Common myeloid progenitor, CD34-positive (primary cell): ENCODE measurements at regions not wholly inside any gene's neighbourhood (a gene's known extent, or its start where the extent isn't known, plus 50 kb on each side); places are given as distances from the start of the nearest gene placed in this dataset.

Experiments
- CTCF ChIA-PET: fragments of 350-600 bp; sonication (Branson Sonifier 250); formaldehyde crosslinking; loops from one replicate; lab custom pipeline; 2021; ENCODE audit warnings: antibody characterized with exemption; lab: Charles Lee
- POLR2A ChIA-PET: fragments of 350-600 bp; sonication (Branson Sonifier 250); formaldehyde crosslinking; loops from one replicate; lab custom pipeline; 2021; ENCODE audit warnings: antibody characterized with exemption; lab: Charles Lee
- DNase-seq, 3 donors: peaks; one replicate each; pipeline versions ENCODE4 v3.0.0 to v3.0.0-alpha.2; 2013
- H3K27ac ChIP-seq, 2 experiments: 1 replicate in 1 of 2; 2 replicates in 1 of 2; pipeline ENCODE4 v1.7.0; 2013; ENCODE audit warnings: inconsistent platforms in 2 of 2, low read length in 2 of 2, mild to moderate bottlenecking in 2 of 2, low read depth in 1 of 2, moderate library complexity in 1 of 2; ENCODE audit not compliant: severe bottlenecking in 2 of 2, insufficient read depth in 1 of 2, poor library complexity in 1 of 2
- H3K27me3 ChIP-seq, 5 experiments: replicated peaks in 2 of 5; 1 replicate in 3 of 5; 2 replicates in 2 of 5; pipeline versions ENCODE4 v1.6.1 to v1.7.0; 2013; ENCODE audit warnings: low read length in 4 of 5, mild to moderate bottlenecking in 2 of 5, moderate library complexity in 2 of 5, inconsistent platforms in 1 of 5; ENCODE audit not compliant: insufficient read depth in 5 of 5, control insufficient read depth in 4 of 5
- H3K36me3 ChIP-seq, 4 experiments: 1 replicate in 2 of 4; 2 replicates in 2 of 4; pipeline versions ENCODE4 v1.6.1 to v1.7.0; 2013; ENCODE audit warnings: low read length in 3 of 4, control low read depth in 1 of 4, mild to moderate bottlenecking in 1 of 4; ENCODE audit not compliant: control insufficient read depth in 4 of 4, insufficient read depth in 4 of 4
- H3K4me1 ChIP-seq, 4 experiments: 1 replicate in 3 of 4; 2 replicates in 1 of 4; pipeline versions ENCODE4 v1.6.1 to v1.7.1; 2013; ENCODE audit warnings: low read length in 3 of 4, mild to moderate bottlenecking in 3 of 4, control low read depth in 1 of 4, inconsistent platforms in 1 of 4, moderate library complexity in 1 of 4; ENCODE audit not compliant: control insufficient read depth in 4 of 4, insufficient read depth in 4 of 4; ENCODE audit errors: control extremely low read depth in 1 of 4
- H3K4me3 ChIP-seq, 7 experiments: 1 replicate in 4 of 7; 2 replicates in 3 of 7; pipeline versions ENCODE4 v1.5.1 to v1.7.0; 2013; ENCODE audit warnings: mild to moderate bottlenecking in 7 of 7, low read length in 6 of 7, moderate library complexity in 6 of 7, inconsistent platforms in 2 of 7, low read depth in 2 of 7, control low read depth in 1 of 7; ENCODE audit not compliant: insufficient read depth in 4 of 7, control insufficient read depth in 1 of 7; ENCODE audit errors: extremely low read depth in 1 of 7
- H3K9me3 ChIP-seq, 5 experiments: 1 replicate in 4 of 5; 2 replicates in 1 of 5; pipeline versions ENCODE4 v1.6.1 to v1.7.1; 2013; ENCODE audit warnings: low read length in 4 of 5, mild to moderate bottlenecking in 2 of 5, inconsistent platforms in 1 of 5, low read depth in 1 of 5, moderate library complexity in 1 of 5; ENCODE audit not compliant: control insufficient read depth in 4 of 5, insufficient read depth in 2 of 5; ENCODE audit errors: control extremely low read depth in 1 of 5
- WGBS: methylation state at CpG from one replicate; pipeline ENCODE4 v1.1.5; 2013; ENCODE audit not compliant: insufficient coverage; 5-methylcytosine and 5-hydroxymethylcytosine counted together

DNA sequence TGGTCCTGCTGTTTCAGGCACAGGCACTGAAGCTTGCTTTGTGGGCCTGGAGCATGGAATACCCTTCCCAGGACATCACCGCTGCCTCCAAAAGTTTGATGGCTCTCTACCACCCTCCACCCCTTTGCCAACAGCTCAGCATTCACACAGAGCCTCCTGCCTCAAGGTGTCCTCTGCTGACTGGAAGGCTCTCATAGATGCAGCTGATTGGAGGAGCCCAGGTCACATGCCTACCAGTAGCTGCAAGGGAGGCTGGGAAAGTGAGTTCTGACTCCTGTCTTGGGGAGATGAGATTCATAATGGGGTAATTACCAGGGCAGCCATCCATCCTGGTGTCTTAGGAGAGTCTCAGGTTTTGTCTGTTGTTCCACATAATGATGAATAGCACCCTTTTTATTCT, 124.8 kb upstream of the GRIK3 start:
- CTCF ChIA-PET, result no interaction called here
- Histone ChIP-seq H3K9me3 (peaks cover 0 to 8% (median 3%) of the 10 kb centered on the region in 5 experiments), H3K36me3 (no peaks in the 10 kb centered on the region), H3K4me3 (no peak overlapping the region), H3K4me1 (no peaks in the 10 kb centered on the region), H3K27me3 (peaks cover 0 to 14% (median 0%) of the 10 kb centered on the region in 5 experiments), H3K27ac (no peak overlapping the region)
- 100% methylated on average over 1 of the region's 1 CpG for whole genome bisulfite sequencing
- no peak for DNase-seq
- POLR2A ChIA-PET, result no interaction called here

DNA sequence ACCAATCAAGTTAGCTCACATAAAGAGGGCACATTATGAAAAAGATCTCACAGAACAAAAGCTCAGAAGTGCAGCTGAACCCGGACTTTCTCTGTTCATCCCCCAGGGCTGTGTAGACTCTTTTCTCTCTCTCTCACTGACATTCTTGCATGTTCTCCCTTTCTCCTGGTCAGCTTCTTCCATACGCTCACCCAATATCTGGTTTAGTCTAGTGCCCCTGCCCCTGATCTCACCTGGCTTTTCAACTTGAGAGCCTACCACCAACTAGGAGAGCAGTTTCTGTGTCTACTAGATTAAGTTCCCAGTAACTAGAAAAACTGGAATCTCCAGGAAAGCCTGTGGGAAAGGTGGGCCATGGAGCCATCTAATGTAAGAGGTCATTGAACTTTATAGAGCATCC, 126.9 kb upstream of the GRIK3 start:
- H3K27ac ChIP-seq, result no peak overlapping the region

DNA sequence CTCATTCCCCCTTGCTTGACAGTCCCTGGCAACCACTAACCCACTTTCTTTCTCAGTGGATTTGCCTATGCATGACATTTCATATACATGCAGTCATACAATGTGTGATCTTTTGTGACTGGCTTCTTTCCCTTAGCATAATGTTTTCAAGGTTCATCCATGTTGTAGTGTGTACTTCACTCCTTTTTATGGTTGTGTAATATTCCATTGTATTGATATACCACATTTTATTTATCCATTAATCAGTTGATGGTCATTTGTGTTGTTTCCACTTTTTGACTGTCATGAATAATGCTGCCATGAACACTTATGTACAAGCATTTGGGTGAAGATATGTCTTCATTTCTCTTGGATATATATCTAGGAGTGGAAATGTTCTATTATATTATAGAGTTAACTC, 127.7 kb upstream of the GRIK3 start:
- ChIA-PET POLR2A (no interaction called here), CTCF (no interaction called here)
- Histone ChIP-seq H3K9me3 (peaks cover 0 to 8% (median 3%) of the 10 kb centered on the region in 5 experiments), H3K27ac (no peak overlapping the region), H3K4me3 (no peak overlapping the region), H3K27me3 (peaks cover 0 to 6% (median 0%) of the 10 kb centered on the region in 5 experiments), H3K36me3 (no peaks in the 10 kb centered on the region), H3K4me1 (no peaks in the 10 kb centered on the region)
- DNase-seq, result no peak

More for the DNA sequence above, 126.9 kb upstream of the GRIK3 start:
- POLR2A ChIA-PET, result no interaction called here
- Histone ChIP-seq H3K9me3 (peaks cover 0 to 8% (median 3%) of the 10 kb centered on the region in 5 experiments), H3K27me3 (peaks cover 0 to 9% (median 0%) of the 10 kb centered on the region in 5 experiments), H3K36me3 (no peaks in the 10 kb centered on the region), H3K4me3 (no peak overlapping the region), H3K4me1 (no peaks in the 10 kb centered on the region)
- DNase-seq, result no peak
- 100% methylated on average over 2 of the region's 2 CpGs for WGBS
- CTCF ChIA-PET, result no interaction called here

DNA sequence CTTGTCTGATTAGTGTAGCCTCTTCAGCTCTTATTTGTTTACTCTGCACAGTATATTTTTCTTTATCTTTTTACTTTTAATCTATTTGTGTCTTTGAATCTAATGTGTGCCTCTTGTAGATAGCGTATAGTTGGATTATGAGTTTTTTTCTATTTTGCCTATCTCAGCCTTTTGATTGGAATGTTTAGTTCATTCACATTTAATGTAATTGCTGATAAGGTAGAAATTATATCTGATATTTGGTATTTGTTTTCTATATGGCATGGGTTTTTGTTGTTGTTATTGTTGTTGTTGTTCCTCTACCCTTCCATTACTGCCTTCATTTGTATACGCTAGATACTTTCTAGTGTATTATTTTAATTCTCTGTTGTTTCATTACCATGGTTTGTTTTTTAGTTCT, 131.7 kb upstream of the GRIK3 start:
- Histone ChIP-seq H3K4me3 (no peak overlapping the region), H3K36me3 (no peaks in the 10 kb centered on the region), H3K27ac (no peak overlapping the region), H3K27me3 (peaks cover 0 to 6% (median 2%) of the 10 kb centered on the region in 5 experiments), H3K9me3 (peaks cover 0 to 8% (median 3%) of the 10 kb centered on the region in 5 experiments), H3K4me1 (no peaks in the 10 kb centered on the region)
- WGBS, result no CpG with 5 or more reads among the region's 2 CpGs
- DNase-seq, result no peak
- CTCF ChIA-PET, result no interaction called here
- POLR2A ChIA-PET, result no interaction called here

DNA sequence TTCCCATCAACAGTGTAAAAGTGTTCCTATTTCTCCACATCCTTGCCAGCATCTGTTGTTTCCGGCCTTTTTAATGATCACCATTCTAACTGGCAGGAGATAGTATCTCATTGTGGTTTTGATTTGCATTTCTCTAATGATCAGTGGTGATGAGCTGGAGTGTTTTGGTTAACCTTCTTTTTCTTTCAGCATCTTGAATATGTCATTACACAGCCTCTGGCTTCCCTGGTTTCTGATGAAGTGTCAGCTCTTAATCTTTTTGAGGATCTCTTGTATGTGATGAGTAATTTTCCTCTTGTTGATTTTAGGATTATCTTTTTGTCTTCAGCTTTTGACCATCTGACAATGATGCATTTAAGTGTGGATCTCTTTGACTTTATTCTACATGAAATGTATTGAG, 133.2 kb upstream of the GRIK3 start:
- peaks cover 0 to 6% (median 2%) of the 10 kb centered on the region in 5 experiments for H3K27me3 ChIP-seq
- H3K9me3 ChIP-seq, result peaks cover 0 to 2% (median 0%) of the 10 kb centered on the region in 5 experiments
- POLR2A ChIA-PET, result no interaction called here
- WGBS, result no CpG with 5 or more reads among the region's 1 CpG
- no peaks in the 10 kb centered on the region for H3K36me3 ChIP-seq
- no peaks in the 10 kb centered on the region for H3K4me1 ChIP-seq
- H3K27ac ChIP-seq, result no peak overlapping the region
- CTCF ChIA-PET, result interaction anchor here (0.6 kb wide), 1 partner anchor 145 kb away, joined by 3 read pairs; no protein-coding TSS in a partner anchor
- DNase-seq, result no peak
- H3K4me3 ChIP-seq, result no peak overlapping the region

DNA sequence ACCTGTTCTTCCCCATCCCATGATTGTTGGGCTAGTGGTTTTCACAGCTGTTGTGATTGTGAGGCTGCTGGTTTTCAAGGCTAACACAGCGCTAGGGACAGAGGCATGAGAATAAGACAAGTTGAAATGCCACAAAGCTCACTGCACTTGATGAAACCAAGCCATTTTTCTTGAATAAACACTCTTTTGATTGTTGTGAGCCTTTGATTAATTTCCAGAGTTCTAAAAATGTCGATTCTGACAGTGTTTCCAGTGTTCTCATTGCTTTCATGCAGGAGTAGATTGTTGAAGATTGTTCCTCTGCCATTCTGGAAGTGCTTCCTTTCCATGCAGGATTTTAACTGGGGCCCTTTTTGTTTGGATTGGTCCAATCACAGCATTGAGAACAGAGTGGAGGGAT, 134.9 kb upstream of the GRIK3 start:
- WGBS, result 90% methylated on average over 2 of the region's 2 CpGs
- CTCF ChIA-PET, result no interaction called here
- no peaks in the 10 kb centered on the region for H3K4me1 ChIP-seq
- no peaks in the 10 kb centered on the region for H3K9me3 ChIP-seq
- DNase-seq, result no peak
- H3K27me3 ChIP-seq, result peaks cover 2 to 7% (median 5%) of the 10 kb centered on the region in 5 experiments
- no peak overlapping the region for H3K4me3 ChIP-seq
- H3K36me3 ChIP-seq, result no peaks in the 10 kb centered on the region
- no peak overlapping the region for H3K27ac ChIP-seq
- POLR2A ChIA-PET, result no interaction called here

DNA sequence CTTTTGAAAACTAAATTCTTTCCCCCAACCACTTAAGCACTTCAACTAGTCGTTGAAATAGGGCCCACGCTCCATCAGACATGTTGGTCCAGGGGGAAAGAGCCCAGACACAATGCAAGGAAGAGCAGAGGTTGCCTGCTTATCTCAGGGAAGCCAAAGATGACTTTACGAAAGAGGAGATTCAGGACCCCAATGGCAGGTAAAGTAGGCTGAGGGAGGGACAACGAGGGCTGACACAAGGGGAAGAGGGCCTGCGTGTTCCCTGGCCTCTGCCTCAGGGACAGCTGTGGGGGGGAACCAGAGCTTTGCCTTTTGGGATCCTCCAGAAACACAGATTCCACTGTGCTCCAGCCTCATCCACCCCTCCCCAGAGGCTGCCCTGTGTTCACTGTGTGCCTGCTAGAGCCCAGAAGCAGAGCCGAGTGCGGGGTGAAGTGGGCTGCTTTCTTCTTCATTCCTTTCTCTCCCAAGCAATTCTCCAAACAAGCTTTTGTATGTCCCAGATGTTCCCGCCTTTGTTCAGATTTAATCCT, 135.5 kb upstream of the GRIK3 start:
- ChIA-PET CTCF (no interaction called here), POLR2A (no interaction called here)
- Histone ChIP-seq H3K36me3 (no peaks in the 10 kb centered on the region), H3K4me1 (no peaks in the 10 kb centered on the region), H3K4me3 (no peak overlapping the region), H3K27me3 (peaks cover 2 to 12% (median 6%) of the 10 kb centered on the region in 5 experiments), H3K27ac (no peak overlapping the region), H3K9me3 (no peaks in the 10 kb centered on the region)
- DNase-seq, result no peak
- 93% methylated on average over 8 of the region's 8 CpGs for WGBS
